Immature natural killer cell (primary cell): ENCODE measurements at regions not wholly inside any gene's neighbourhood (a gene's known extent, or its start where the extent isn't known, plus 50 kb on each side); places are given as distances from the start of the nearest gene placed in this dataset.

Experiments used
- DNase-seq, 3 donors: peaks; one replicate each; pipeline ENCODE4 v3.0.0; 2022; ENCODE audit warnings: mixed read lengths in 1 of 3
- H3K27ac Mint-ChIP-seq, 6 donors: one replicate each; pipeline ENCODE4 v1.8.0; 2020; ENCODE audit warnings: mixed read lengths in 6 of 6, mild to moderate bottlenecking in 5 of 6, inconsistent platforms in 4 of 6, moderate library complexity in 3 of 6
- H3K27me3 Mint-ChIP-seq, 3 donors: one replicate each; pipeline ENCODE4 v1.8.0; 2020 to 2021; ENCODE audit warnings: low read depth in 3 of 3, mild to moderate bottlenecking in 3 of 3, mixed read lengths in 3 of 3, moderate library complexity in 3 of 3, inconsistent platforms in 1 of 3
- H3K36me3 Mint-ChIP-seq, 3 donors: one replicate each; pipeline ENCODE4 v1.8.0; 2020; ENCODE audit warnings: mixed read lengths in 3 of 3, inconsistent platforms in 2 of 3, mild to moderate bottlenecking in 2 of 3
- H3K4me1 Mint-ChIP-seq, 2 donors: one replicate each; pipeline ENCODE4 v1.8.0; 2020; ENCODE audit warnings: inconsistent platforms in 2 of 2, mild to moderate bottlenecking in 2 of 2, mixed read lengths in 2 of 2, moderate library complexity in 1 of 2
- H3K4me3 Mint-ChIP-seq, 5 donors: one replicate each; pipeline ENCODE4 v1.8.0; 2020; ENCODE audit warnings: mild to moderate bottlenecking in 5 of 5, mixed read lengths in 5 of 5, inconsistent platforms in 3 of 5, moderate library complexity in 3 of 5
- H3K9me3 Mint-ChIP-seq, 6 donors: one replicate each; pipeline ENCODE4 v1.8.0; 2020; ENCODE audit warnings: mild to moderate bottlenecking in 6 of 6, mixed read lengths in 6 of 6, inconsistent platforms in 4 of 6, moderate library complexity in 3 of 6

DNA sequence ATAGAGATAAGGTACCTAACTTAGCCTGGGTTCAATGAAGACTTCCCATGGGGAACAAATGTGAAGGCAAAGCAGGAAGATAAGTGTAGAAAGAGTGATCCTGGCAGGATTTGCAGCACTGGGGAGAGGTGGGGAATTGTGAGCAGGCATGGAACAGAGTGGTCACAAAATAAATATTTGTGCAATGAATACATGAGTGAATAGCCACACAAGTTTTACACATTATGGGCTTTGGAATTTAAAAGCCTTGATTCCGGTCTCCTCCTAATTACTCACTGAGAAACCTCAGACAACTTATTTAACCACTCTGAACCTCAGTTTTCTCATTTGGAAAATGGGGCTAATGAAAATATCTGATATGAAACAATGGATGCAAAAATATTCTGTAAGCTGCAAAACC lies 148.3 kb downstream of the ELAVL4 start:
- no peaks in the 10 kb centered on the region for H3K36me3 Mint-ChIP-seq
- H3K9me3 Mint-ChIP-seq: no peaks in the 10 kb centered on the region
- H3K27me3 Mint-ChIP-seq: peaks cover 2 to 11% (median 8%) of the 10 kb centered on the region in 3 donors
- no peaks in the 10 kb centered on the region for H3K4me1 Mint-ChIP-seq
- no peak overlapping the region for H3K27ac Mint-ChIP-seq
- DNase-seq: no peak
- no peak overlapping the region for H3K4me3 Mint-ChIP-seq
